ENCODE measurements at regions not wholly inside any gene's neighbourhood (a gene's known extent, or its start where the extent isn't known, plus 50 kb on each side); places are given as distances from the start of the nearest gene placed in this dataset.

- TF ChIP-seq TFE3 (CRISPR knock-in tag; IDR thresholded peaks at IDR 0.05) = no peak
- no peak for TF ChIP-seq ARID5B (CRISPR knock-in tag; IDR thresholded peaks at IDR 0.05)
- no peak for TF ChIP-seq GLI4 (CRISPR knock-in tag; IDR thresholded peaks at IDR 0.05; ENCODE audit: borderline replicate concordance)
Measured at GRCh38 chr6:95354551-95354950, 222.8 kb upstream of the MANEA start (continued).

GRCh38 chr6:95357380-95358020 is 219.8 kb upstream of the MANEA start:
- H4K20me1 ChIP-seq (ENCODE audit: insufficient read depth, low read length) = no peaks in the 10 kb centered on the region
- DNase-seq (ENCODE audit: low spot score) (no peak), FAIRE-seq (no peak), ATAC-seq (no peak)
- POLR2A ChIA-PET = no interaction called here
- BruUV-seq (replicated peaks) = no TSS peak
- H3K36me3 ChIP-seq (replicated peaks in 1 of 2; ENCODE audit: control insufficient read depth in 1 of 2, insufficient read depth in 2 of 2, low read length in 2 of 2) = no peaks in the 10 kb centered on the region
- 5% methylated on average over 4 of the region's 4 CpGs for WGBS (ENCODE audit: low lambda C conversion rate)
- CTCF ChIA-PET (ENCODE audit: low intra/inter-chr PET ratio, low total read pairs) = no interaction called here
- H3K9ac ChIP-seq (ENCODE audit: insufficient read depth, low read depth, low read length) = no peak overlapping the region
- H3K4me2 ChIP-seq (ENCODE audit: low read depth, low read length) = no peak overlapping the region
- no peaks in the 10 kb centered on the region for H3K79me2 ChIP-seq (ENCODE audit: insufficient read depth, low read length)
- no peak overlapping the region for H2AFZ ChIP-seq (ENCODE audit: low read length)
- no peaks in the 10 kb centered on the region for H3K27me3 ChIP-seq (ENCODE audit: control insufficient read depth in 1 of 2, insufficient read depth in 2 of 2, low read length in 2 of 2)
- H3K9me3 ChIP-seq (ENCODE audit: low read length) = no peaks in the 10 kb centered on the region
- in situ Hi-C loops (cut with HindIII; ENCODE audit: extremely low pct_ligation_motif_present, low pct_unique_long_range_greater_than_20kb) (no loop called here), intact Hi-C loops (cut with micrococcal nuclease; ENCODE audit: unreplicated experiment) (no loop called here)
- no peak overlapping the region for H3K27ac ChIP-seq (ENCODE audit: extremely low read length, insufficient read depth, low read length)
- H3K4me3 ChIP-seq (replicated peaks in 1 of 3; ENCODE audit: insufficient read depth in 1 of 3, low read depth in 2 of 3, low read length in 3 of 3) = no peak overlapping the region
- H3K4me1 ChIP-seq (ENCODE audit: insufficient read depth, low read length) = no peaks in the 10 kb centered on the region
- no peak for TF ChIP-seq DBP (CRISPR knock-in tag; IDR thresholded peaks at IDR 0.05; ENCODE audit: not compliant biosample characterization)
- TF ChIP-seq ZNF747 (CRISPR knock-in tag; IDR thresholded peaks at IDR 0.05; ENCODE audit: borderline replicate concordance) = no peak
- no peak for TF ChIP-seq ZSCAN5A (CRISPR knock-in tag; IDR thresholded peaks at IDR 0.05; ENCODE audit: borderline replicate concordance)
- no peak for TF ChIP-seq RXRB (CRISPR knock-in tag; IDR thresholded peaks at IDR 0.05; ENCODE audit: borderline replicate concordance)
- TF ChIP-seq IKZF1 (IDR thresholded peaks at IDR 0.05) = no peak
- TF ChIP-seq EED (CRISPR knock-in tag; IDR thresholded peaks at IDR 0.05) = no peak
